Activated T-helper 17 cell treated with anti-CD3 and anti-CD28 coated beads, Interleukin-2, amount 50 U/mL, for 72 hours (primary cell): ENCODE measurements at regions not wholly inside any gene's neighbourhood (a gene's known extent, or its start where the extent isn't known, plus 50 kb on each side); places are given as distances from the start of the nearest gene placed in this dataset.
A peak's percentile ranks its signal among the peaks of the same experiment; 100 is the strongest.
"Not testable (repeated sequence)": the region's sequence is repeated elsewhere in the genome, so short reads cannot be mapped to it uniquely, and the experiment has no call there.

Experiments
- ATAC-seq: fragments of 150-1000 bp; cut with Tn5 transposase; replicated peaks from 2 replicates; pipeline ENCODE4 v1.10.0; 2021; ENCODE audit warnings: mild to moderate bottlenecking, moderate library complexity
- H3K27ac Mint-ChIP-seq: one replicate; pipeline ENCODE4 v1.8.0; 2022; ENCODE audit warnings: mixed read lengths
- H3K27me3 Mint-ChIP-seq: one replicate; pipeline ENCODE4 v1.8.0; 2022; ENCODE audit warnings: mixed read lengths
- H3K36me3 Mint-ChIP-seq: one replicate; pipeline ENCODE4 v1.8.0; 2022; ENCODE audit warnings: low read depth, mild to moderate bottlenecking, mixed read lengths
- H3K4me1 Mint-ChIP-seq: one replicate; pipeline ENCODE4 v1.8.0; 2022; ENCODE audit warnings: mixed read lengths
- H3K4me3 Mint-ChIP-seq: one replicate; pipeline ENCODE4 v1.8.0; 2022; ENCODE audit warnings: mild to moderate bottlenecking, mixed read lengths
- H3K9me3 Mint-ChIP-seq: one replicate; pipeline ENCODE4 v1.8.0; 2022; ENCODE audit warnings: mixed read lengths

DNA sequence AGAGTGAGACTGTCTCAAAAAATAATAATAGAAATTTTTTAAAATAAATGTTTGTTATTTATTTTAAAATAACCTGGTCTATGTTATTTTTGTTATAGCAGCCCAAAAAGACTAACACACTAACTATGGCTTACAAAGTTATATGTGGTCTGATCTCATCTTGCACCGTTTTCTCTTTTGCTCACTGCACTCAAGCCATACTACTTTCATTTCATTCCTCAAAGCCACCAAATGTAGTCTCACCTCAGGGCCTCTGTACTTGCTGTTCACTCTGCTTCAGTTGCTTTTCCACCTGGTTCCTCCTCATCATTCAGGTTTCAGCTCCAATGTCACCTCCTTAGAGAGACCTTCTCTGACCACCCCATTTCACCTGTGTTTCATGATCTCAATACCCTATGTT is 55.2 kb upstream of the MDM1 start:
- Mint-ChIP-seq H3K27ac (no peak overlapping the region), H3K36me3 (no peaks in the 10 kb centered on the region), H3K4me1 (peaks cover 18% of the 10 kb centered on the region), H3K27me3 (no peaks in the 10 kb centered on the region), H3K9me3 (peaks cover 7% of the 10 kb centered on the region), H3K4me3 (no peak overlapping the region)
- ATAC-seq = peak; percentile 66

GRCh38 chr12:68389305-68389704 is 57.1 kb upstream of the MDM1 start:
- Mint-ChIP-seq H3K27ac (no peak overlapping the region), H3K36me3 (no peaks in the 10 kb centered on the region), H3K4me1 (peaks cover 10% of the 10 kb centered on the region), H3K27me3 (no peaks in the 10 kb centered on the region), H3K9me3 (peaks cover 3% of the 10 kb centered on the region), H3K4me3 (no peak overlapping the region)
- ATAC-seq = no peak

DNA sequence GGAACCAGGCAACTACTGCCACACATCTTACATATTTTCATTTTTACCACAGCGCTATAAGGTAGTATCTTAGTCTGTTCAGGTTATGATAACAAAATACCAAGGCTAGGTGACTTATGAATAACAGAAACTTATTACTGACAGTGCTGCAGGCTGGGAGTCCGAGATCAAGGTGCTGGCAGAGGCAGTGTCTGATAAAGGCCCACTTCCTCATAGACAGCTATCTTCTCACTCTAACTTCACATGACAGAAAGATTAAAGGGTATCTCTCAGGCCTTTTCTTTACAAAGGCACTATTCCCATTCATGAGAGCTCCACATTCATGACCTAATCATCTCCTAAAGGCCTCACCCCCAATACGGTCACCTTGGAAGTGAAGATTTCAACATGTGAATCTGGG is 59.8 kb upstream of the MDM1 start:
- H3K27me3 Mint-ChIP-seq = no peaks in the 10 kb centered on the region
- H3K9me3 Mint-ChIP-seq = peaks cover 3% of the 10 kb centered on the region
- ATAC-seq = no peak
- H3K27ac Mint-ChIP-seq = no peak overlapping the region
- H3K4me1 Mint-ChIP-seq = peaks cover 8% of the 10 kb centered on the region
- H3K36me3 Mint-ChIP-seq = no peaks in the 10 kb centered on the region
- no peak overlapping the region for H3K4me3 Mint-ChIP-seq

DNA sequence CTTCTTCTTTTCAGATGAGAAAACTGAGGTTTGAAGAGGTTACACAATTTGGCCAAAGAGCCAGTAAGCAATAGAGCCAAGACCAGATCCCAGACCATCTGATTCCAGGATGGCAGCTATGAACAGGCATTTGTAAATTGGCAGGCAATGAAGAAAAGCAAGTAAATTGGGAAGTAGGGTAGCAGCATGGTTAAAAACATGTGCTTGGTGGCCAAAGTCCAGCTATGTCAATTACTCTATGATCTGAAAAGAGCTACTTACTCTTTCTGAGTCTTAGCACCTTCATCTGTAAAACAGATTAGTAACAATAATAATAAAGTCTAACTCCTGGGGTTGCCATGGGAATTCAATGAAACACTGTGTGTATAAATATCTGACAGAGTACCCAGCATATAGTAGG is 60.2 kb upstream of the MDM1 start:
- no peaks in the 10 kb centered on the region for H3K36me3 Mint-ChIP-seq
- H3K27ac Mint-ChIP-seq = no peak overlapping the region
- no peak overlapping the region for H3K4me3 Mint-ChIP-seq
- H3K9me3 Mint-ChIP-seq = peaks cover 7% of the 10 kb centered on the region
- no peaks in the 10 kb centered on the region for H3K27me3 Mint-ChIP-seq
- peaks cover 11% of the 10 kb centered on the region for H3K4me1 Mint-ChIP-seq
- no peak for ATAC-seq

GRCh38 chr12:68393417-68393816 is 61.3 kb upstream of the MDM1 start:
- Mint-ChIP-seq H3K4me3 (no peak overlapping the region), H3K36me3 (no peaks in the 10 kb centered on the region), H3K9me3 (peaks cover 9% of the 10 kb centered on the region), H3K27me3 (no peaks in the 10 kb centered on the region), H3K4me1 (peaks cover 11% of the 10 kb centered on the region), H3K27ac (no peak overlapping the region)
- ATAC-seq = no peak

DNA sequence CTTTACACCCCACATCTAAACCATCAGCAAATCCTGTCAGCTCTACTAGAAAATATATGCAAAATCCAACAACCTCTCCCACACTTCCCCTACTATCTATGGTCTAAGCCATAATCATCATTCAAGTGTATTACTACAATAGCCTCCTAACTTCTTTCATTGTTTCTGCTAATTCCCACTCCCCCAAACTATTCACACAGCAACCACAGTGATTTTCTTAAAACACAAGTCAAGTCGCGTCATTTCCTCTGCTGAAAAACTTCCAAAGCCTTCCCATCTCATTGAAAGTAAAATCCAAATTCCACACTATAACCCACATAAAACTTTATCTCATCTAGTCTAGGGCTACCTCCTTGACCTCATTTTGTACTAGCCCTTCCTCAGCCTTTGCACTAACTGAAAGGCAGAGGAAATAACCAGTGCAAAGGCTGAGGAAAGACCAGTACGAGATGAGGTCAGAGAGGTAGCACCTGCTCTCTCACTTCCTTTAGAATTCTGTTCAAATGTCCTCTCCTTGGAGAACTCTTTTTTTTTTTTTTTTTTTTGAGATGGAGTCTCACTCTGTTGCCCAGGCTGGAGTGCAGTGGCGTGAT is 65.5 kb upstream of the MDM1 start:
- Mint-ChIP-seq H3K27me3 (no peaks in the 10 kb centered on the region), H3K4me1 (peaks cover 11% of the 10 kb centered on the region), H3K27ac (no peak overlapping the region), H3K36me3 (no peaks in the 10 kb centered on the region), H3K4me3 (no peak overlapping the region), H3K9me3 (peaks cover 9% of the 10 kb centered on the region)
- no peak for ATAC-seq

DNA sequence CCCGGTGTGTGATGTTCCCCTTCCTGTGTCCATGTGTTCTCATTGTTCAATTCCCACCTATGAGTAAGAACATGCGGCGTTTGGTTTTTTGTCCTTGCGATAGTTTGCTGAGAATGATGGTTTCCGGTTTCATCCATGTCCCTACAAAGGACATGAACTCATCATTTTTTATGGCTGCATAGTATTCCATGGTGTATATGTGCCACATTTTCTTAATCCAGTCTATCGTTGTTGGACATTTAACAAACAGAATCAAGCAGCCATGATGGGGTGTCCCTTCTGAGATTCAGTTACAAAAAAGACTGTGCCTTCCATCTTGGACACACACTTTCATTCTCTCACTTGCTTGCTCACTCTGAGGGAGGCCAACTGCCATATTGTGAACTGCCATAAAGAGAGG is 66.5 kb upstream of the MDM1 start:
- ATAC-seq, H3K36me3 Mint-ChIP-seq, H3K9me3 Mint-ChIP-seq, H3K4me3 Mint-ChIP-seq, H3K27ac Mint-ChIP-seq, H3K27me3 Mint-ChIP-seq: not testable (repeated sequence)
- H3K4me1 Mint-ChIP-seq = peaks cover 11% of the 10 kb centered on the region

DNA sequence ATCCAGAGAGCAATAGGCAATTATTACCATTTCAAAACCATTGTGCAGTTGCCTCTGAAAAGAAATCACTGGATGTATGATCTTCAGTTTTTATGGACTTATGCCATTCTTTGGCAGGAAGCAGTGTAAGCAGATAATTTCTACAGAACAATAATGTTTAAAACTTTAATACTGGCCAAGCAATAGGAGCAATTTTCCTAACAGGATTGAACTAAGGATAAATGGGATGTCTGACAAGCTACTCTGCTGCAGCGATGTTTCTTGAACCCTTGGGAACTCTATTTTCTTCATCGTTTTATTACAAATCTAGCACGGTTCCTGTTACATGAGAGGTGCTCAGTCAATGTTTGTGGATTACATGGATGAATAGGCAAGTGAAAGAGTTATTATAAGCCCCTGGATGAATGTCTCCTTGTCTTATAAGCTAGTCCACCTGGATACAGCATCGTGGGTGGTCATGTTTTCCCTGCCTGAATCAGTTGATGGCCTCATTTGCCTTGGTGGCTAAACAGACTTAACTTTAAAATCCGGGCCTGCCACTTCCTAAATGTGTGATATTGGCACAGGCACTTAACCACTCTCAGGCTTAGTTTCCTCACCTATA is 68.2 kb upstream of the MDM1 start:
- H3K27me3 Mint-ChIP-seq = no peaks in the 10 kb centered on the region
- ATAC-seq = no peak
- H3K9me3 Mint-ChIP-seq = peaks cover 9% of the 10 kb centered on the region

DNA sequence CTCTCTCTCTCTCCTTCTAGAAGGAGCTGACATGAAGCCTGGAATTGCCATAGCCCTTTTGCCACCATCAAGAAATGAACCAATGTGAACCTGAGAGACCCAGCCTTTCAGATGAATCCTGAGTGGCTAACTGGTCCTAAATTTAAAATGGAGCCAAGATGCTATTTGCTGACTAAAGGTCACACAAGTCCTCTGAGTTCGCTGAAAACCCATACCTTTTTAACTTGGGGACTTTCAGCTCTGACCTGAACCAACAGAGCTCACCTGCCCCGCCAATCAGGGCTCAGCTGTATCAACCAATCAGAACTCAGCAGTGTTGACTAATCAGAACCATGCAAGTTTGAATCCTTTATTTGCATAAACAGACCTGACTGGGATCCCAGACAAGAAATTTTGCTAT is 70.3 kb upstream of the MDM1 start:
- no peak overlapping the region for H3K4me3 Mint-ChIP-seq
- no peaks in the 10 kb centered on the region for H3K36me3 Mint-ChIP-seq
- no peak for ATAC-seq
- H3K27me3 Mint-ChIP-seq = no peaks in the 10 kb centered on the region
- peaks cover 8% of the 10 kb centered on the region for H3K4me1 Mint-ChIP-seq
- no peak overlapping the region for H3K27ac Mint-ChIP-seq
- H3K9me3 Mint-ChIP-seq = peaks cover 1% of the 10 kb centered on the region

More for the DNA sequence above, 68.2 kb upstream of the MDM1 start:
- Mint-ChIP-seq H3K36me3 (no peaks in the 10 kb centered on the region), H3K4me1 (peaks cover 13% of the 10 kb centered on the region), H3K4me3 (no peak overlapping the region), H3K27ac (no peak overlapping the region)

DNA sequence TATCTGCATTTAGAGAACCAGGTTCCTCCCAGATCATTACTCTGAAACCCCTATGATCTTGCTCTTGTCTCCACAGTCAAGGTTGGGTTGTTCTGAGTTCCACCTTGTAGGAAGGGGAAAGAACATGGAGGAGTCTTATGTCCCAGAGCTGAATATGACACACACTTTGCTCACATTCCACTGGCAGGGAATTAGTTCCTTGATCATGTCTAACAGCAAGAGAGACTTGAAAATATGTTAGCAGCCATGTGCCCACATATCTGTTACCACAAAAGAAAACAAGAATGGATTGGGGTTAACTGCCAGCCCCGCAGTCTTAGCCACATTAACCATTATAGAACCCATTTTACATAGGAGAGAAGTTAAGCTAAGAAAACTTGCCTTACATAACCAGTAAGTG is 71.1 kb upstream of the MDM1 start:
- peaks cover 5% of the 10 kb centered on the region for H3K4me1 Mint-ChIP-seq
- no peak overlapping the region for H3K4me3 Mint-ChIP-seq
- H3K36me3 Mint-ChIP-seq = no peaks in the 10 kb centered on the region
- no peak overlapping the region for H3K27ac Mint-ChIP-seq
- no peak for ATAC-seq
- H3K27me3 Mint-ChIP-seq = no peaks in the 10 kb centered on the region
- no peaks in the 10 kb centered on the region for H3K9me3 Mint-ChIP-seq

DNA sequence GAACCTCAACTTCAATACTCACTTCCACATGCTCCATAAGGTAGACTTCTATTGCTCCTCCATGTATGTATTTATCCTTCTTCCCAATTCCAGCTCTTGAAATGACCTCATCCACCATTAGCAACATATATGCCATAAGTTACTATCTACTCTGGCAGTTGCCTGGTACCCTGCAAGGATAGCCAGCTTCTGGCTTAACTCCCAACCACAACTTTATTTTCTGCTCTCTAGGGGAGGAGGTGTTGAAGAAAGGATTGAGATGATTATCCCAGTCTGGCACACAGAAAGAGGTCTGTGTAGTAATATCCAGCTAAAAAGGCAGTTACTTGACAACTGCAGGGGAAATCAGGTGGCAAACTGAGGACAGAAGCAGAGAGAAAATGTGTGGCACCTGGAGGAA is 71.5 kb upstream of the MDM1 start:
- H3K9me3 Mint-ChIP-seq = no peaks in the 10 kb centered on the region
- ATAC-seq = no peak
- no peak overlapping the region for H3K4me3 Mint-ChIP-seq
- peak overlapping the region; percentile 5 for H3K27ac Mint-ChIP-seq
- H3K36me3 Mint-ChIP-seq = no peaks in the 10 kb centered on the region
- peaks cover 5% of the 10 kb centered on the region for H3K4me1 Mint-ChIP-seq
- no peaks in the 10 kb centered on the region for H3K27me3 Mint-ChIP-seq

DNA sequence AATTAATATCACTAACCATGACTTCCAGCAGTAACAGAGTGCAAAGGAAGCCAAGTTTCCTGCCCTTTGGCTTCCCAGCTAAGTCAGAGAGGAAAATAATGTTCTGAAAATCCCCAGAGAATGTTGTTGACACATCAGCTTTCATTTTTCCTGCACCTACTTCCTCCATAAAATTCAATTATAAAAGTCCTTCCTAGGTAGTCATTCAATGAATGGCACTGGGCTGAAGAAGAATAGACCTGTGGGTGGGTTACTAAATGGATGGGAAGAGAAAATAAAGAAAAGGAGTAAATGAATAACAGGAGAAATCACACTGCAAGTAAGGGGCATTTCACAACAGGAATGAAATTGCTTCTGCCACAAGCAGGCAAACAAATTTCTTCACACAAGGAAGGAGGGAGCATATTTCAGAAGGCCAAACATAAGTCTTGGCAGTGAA is 73.2 kb upstream of the MDM1 start:
- Mint-ChIP-seq H3K36me3 (no peaks in the 10 kb centered on the region), H3K4me1 (peaks cover 5% of the 10 kb centered on the region), H3K27ac (no peak overlapping the region), H3K27me3 (no peaks in the 10 kb centered on the region), H3K9me3 (no peaks in the 10 kb centered on the region), H3K4me3 (no peak overlapping the region)
- ATAC-seq = no peak

DNA sequence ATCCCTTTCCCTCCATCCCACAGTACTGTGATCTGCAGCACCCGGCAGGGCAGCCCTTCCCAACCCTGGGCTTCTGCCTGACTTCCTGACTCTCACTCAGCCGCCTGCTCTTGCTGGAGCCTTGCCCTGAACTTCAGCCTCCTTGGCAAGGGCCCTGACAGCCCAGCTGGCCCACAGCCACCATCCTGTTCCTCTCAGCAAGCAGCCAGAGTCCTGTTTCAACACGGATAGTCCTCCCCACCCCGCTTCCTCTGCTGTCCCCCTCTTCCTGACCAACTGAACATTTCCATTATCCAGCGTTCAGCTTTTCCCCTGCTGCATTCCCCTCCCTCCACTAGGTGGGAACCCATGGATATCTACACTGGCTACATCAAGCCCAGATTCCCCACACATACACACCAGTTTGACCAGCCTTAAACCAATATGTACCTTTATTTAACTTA is 74.0 kb upstream of the MDM1 start:
- no peak for ATAC-seq
- Mint-ChIP-seq H3K4me3 (no peak overlapping the region), H3K9me3 (no peaks in the 10 kb centered on the region), H3K27ac (no peak overlapping the region), H3K4me1 (peaks cover 5% of the 10 kb centered on the region), H3K36me3 (no peaks in the 10 kb centered on the region), H3K27me3 (no peaks in the 10 kb centered on the region)

DNA sequence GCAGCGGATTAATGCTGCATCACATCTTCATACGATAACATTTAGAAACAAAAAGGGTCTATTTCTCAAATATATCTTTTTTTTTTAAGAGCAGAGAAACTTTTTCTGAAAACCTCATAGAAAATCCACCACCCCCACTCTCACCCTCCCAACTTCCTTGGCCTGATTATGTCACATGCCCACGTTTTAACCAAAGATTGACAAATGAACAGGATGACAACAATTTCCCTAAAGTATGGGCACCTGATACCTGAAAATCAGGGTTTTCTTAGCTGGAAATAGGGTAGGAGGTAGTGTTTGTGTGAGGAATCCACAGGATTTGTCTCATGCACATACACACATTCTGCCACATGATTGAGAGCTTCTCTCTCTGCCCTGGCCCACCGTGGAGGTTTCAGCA is 74.7 kb upstream of the MDM1 start:
- Mint-ChIP-seq H3K4me1 (peaks cover 5% of the 10 kb centered on the region), H3K27me3 (no peaks in the 10 kb centered on the region), H3K9me3 (no peaks in the 10 kb centered on the region), H3K36me3 (no peaks in the 10 kb centered on the region), H3K4me3 (no peak overlapping the region), H3K27ac (no peak overlapping the region)
- no peak for ATAC-seq

DNA sequence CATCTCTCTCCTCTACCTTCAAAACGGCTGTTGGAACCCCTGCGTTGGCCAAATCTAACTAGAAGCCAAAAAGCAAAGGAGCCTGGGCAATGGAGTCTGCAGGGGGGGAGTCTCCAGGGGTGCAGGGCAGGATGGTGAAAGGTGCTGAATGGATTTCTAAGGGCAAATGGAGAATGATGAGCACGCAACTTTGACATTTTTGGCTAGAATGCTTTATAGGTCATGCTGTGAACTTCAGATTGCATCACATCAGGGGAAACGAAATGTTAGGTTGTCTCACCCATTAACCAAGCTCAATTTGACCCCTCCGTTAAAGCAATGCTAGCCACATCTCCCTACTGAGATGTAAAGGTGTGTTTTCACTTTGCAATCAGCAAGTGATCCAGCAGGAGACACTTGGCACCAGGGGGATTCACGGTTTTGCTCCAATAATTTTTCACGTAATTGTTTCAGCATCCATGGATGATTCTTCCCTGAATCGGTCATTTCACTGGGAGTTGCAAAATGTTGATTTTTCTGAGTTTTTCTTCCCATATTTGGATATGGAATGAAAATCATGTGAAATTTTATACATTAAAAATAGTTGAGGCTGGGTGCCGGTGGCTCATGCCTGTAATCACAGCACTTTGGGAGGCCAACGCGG is 78.0 kb upstream of the MDM1 start:
- H3K4me1 Mint-ChIP-seq = peaks cover 5% of the 10 kb centered on the region
- no peaks in the 10 kb centered on the region for H3K9me3 Mint-ChIP-seq
- no peak for ATAC-seq
- H3K36me3 Mint-ChIP-seq = no peaks in the 10 kb centered on the region
- no peak overlapping the region for H3K27ac Mint-ChIP-seq
- no peaks in the 10 kb centered on the region for H3K27me3 Mint-ChIP-seq
- H3K4me3 Mint-ChIP-seq = no peak overlapping the region
